Peyer's patch (tissue), 4 donors: ENCODE measurements at regions not wholly inside any gene's neighbourhood (a gene's known extent, or its start where the extent isn't known, plus 50 kb on each side); places are given as distances from the start of the nearest gene placed in this dataset.

Source experiments
- CTCF ChIP-seq, 6 experiments: fragments of 450-650 bp in 4 of 6; fragments of 200-600 bp in 2 of 6; sonication (generic) in 1 of 6; IDR thresholded peaks; one replicate each; pipeline ENCODE4 v1.5.1; 2017 to 2019; ENCODE audit warnings: antibody characterized with exemption in 6 of 6, mild to moderate bottlenecking in 3 of 6, moderate library complexity in 1 of 6
- POLR2A ChIP-seq, 2 donors: fragments of 450-650 bp; IDR thresholded peaks; one replicate each; pipeline ENCODE4 v1.5.1; 2017; ENCODE audit warnings: antibody characterized with exemption in 2 of 2, mild to moderate bottlenecking in 2 of 2, moderate library complexity in 2 of 2

GRCh38 chr5:164000241-164000640, 494.8 kb downstream of the MAT2B start:
- TF ChIP-seq CTCF (IDR thresholded peaks at IDR 0.05) = no peak
- no peak for TF ChIP-seq POLR2A (IDR thresholded peaks at IDR 0.05)
